Stomach (tissue), 4 donors: ENCODE measurements at regions not wholly inside any gene's neighbourhood (a gene's known extent, or its start where the extent isn't known, plus 50 kb on each side); places are given as distances from the start of the nearest gene placed in this dataset.

ENCODE experiments used
- CTCF ChIP-seq, 7 experiments: fragments of 450-650 bp in 4 of 7; fragments of 200-600 bp in 3 of 7; sonication (generic) in 3 of 7; IDR thresholded peaks; one replicate each; pipeline ENCODE4 v1.5.1; 2016 to 2019; ENCODE audit warnings: antibody characterized with exemption in 7 of 7, control low read depth in 2 of 7, mild to moderate bottlenecking in 1 of 7
- POLR2A ChIP-seq, 4 donors: fragments of 450-650 bp; IDR thresholded peaks; one replicate each; pipeline ENCODE4 v1.6.1; 2016; ENCODE audit warnings: antibody characterized with exemption in 4 of 4, control low read depth in 2 of 4, mild to moderate bottlenecking in 1 of 4, moderate library complexity in 1 of 4
- POLR2AphosphoS5 ChIP-seq, 3 donors: sonication (generic); formaldehyde crosslinking; IDR thresholded peaks; one replicate each; pipeline ENCODE4 v1.6.1; 2016; ENCODE audit warnings: antibody characterized with exemption in 3 of 3

DNA sequence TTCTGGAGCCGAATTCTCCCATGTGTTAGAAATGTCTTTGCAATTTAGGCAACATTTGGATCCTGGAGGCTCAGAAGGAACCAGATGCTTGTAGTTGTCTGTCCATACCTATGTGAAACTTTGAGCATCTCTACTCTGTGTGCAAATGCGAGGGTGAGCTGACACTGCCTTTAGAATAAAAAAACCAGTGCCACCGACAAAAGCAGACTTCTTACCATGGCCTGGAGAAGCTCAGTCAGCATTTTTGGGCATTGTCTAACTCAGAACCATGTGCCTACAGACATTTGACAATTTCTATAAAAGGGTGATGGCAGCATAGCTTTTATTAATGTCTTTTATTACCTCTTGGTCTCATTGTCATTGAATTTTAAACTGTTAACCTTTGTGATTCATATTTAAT, 78.4 kb upstream of the PPM1H start:
- TF ChIP-seq POLR2A (IDR thresholded peaks at IDR 0.05) (no peak), CTCF (IDR thresholded peaks at IDR 0.05) (no peak), POLR2AphosphoS5 (IDR thresholded peaks at IDR 0.05) (no peak)
